ENCODE measurements at regions not wholly inside any gene's neighbourhood (a gene's known extent, or its start where the extent isn't known, plus 50 kb on each side); places are given as distances from the start of the nearest gene placed in this dataset.

DNA sequence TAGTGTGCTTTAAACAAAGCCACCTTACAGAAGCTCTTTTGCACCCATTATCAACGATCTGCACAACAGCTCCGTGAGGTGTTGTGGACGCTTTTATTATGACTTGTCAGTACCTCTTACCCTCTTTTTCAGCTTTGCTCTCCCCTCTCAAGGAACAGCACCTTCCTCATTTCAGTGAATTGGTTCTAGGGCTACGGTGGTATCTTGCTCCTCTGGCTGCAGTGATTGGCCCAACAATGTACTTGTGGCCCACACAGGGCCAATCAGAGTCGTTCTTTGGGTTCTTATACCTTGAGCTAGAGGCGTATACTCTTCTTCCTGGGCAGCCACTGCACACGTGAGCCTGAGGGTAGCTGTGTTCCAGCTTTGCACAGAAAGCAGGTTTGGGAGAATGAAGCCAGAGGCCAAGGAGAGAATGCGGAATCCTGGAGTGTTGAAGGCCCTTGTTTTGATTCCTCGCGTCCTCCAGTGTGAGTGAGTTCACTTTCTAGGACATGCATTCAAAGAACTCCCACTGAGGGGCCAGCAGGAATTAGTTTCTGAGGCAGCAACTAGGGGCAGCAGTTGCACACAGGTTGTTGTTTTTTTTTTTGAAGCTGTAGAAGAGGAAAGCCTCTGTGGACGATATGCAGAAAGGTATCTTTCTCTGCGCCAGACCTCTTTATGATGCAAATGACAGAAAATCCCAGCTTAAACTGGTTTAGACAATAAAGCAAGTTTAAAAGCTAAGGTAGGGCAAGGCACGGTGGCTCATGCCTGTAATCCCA lies 49.8 kb upstream of the PDZD8 start:
- peak; percentile 81 for DNase-seq

Measured in hematopoietic multipotent progenitor cell treated with erythropoietin and hydrocortisone succinate and interleukin-3 and kit ligand, for 6 days (in vitro differentiated cells).